Heart right ventricle (tissue), 16 donors: ENCODE measurements at regions not wholly inside any gene's neighbourhood (a gene's known extent, or its start where the extent isn't known, plus 50 kb on each side); places are given as distances from the start of the nearest gene placed in this dataset.

Source experiments
- ATAC-seq, 8 donors: fragments of 200-7000 bp; cut with Tn5 transposase; one replicate each; pipeline ENCODE4 v1.9.1; 2020; ENCODE audit warnings: mild to moderate bottlenecking in 8 of 8, moderate library complexity in 8 of 8, moderate number of reproducible peaks in 1 of 8
- DNase-seq, 2 donors: peaks; one replicate each; pipeline ENCODE4 v3.0.0-alpha.2; 2020
- H3K27ac ChIP-seq, 10 donors: fragments of 200-600 bp; sonication (generic) in 2 of 10; one replicate each; pipeline versions ENCODE4 v1.5.0 to v1.8.0; 2020 to 2022; ENCODE audit warnings: mild to moderate bottlenecking in 3 of 10
- H3K27me3 ChIP-seq, 7 donors: fragments of 200-600 bp; one replicate each; pipeline ENCODE4 v1.8.0; 2021 to 2022; ENCODE audit warnings: mild to moderate bottlenecking in 2 of 7
- H3K36me3 ChIP-seq, 9 donors: fragments of 200-600 bp; sonication (generic) in 1 of 9; one replicate each; pipeline versions ENCODE4 v1.5.0 to v1.8.0; 2020 to 2022; ENCODE audit warnings: mild to moderate bottlenecking in 2 of 9
- H3K4me1 ChIP-seq, 9 donors: fragments of 200-600 bp; sonication (generic) in 1 of 9; one replicate each; pipeline versions ENCODE4 v1.5.0 to v1.8.0; 2020 to 2022; ENCODE audit warnings: mild to moderate bottlenecking in 4 of 9
- H3K4me3 ChIP-seq, 10 donors: fragments of 200-600 bp; sonication (generic) in 2 of 10; one replicate each; pipeline versions ENCODE4 v1.5.0 to v1.8.0; 2020 to 2022; ENCODE audit warnings: mild to moderate bottlenecking in 7 of 10, moderate library complexity in 2 of 10
- H3K9me3 ChIP-seq, 11 donors: fragments of 200-600 bp in 10 of 11; sonication (generic) in 2 of 11; one replicate each; pipeline versions ENCODE4 v1.5.0 to v1.8.0; 2013 to 2022; ENCODE audit warnings: mild to moderate bottlenecking in 2 of 11, control low read depth in 1 of 11, moderate library complexity in 1 of 11
- WGBS, 2 donors: extraction: QIAGEN DNeasy Blood & Tissue Kit; methylation state at CpG; one replicate each; pipeline ENCODE4 v1.1.7; 2013; ENCODE audit warnings: inconsistent platforms in 1 of 2; 5-methylcytosine and 5-hydroxymethylcytosine counted together
- intact Hi-C, 10 donors: fragments of 100-400 bp; cut with DNase I; formaldehyde crosslinking; loops; one replicate each; pipeline versions ENCODE4 v1.11.1 to v1.14.2; 2022
- TF ChIP-seq, protein P1 (sequence below), 9 donors: fragments of 200-600 bp; sonication (generic) in 2 of 9; IDR thresholded peaks; one replicate each; pipeline versions ENCODE4 v1.5.0 to v1.8.0; 2021 to 2022; ENCODE audit warnings: antibody characterized with exemption in 9 of 9, mild to moderate bottlenecking in 5 of 9, moderate library complexity in 1 of 9
- donor health status: Arrhythmogenic right ventricular cardiomyopathy.
- donor health status: ischemic (EF 13 %, LVEDD 7.1; RV severe dilation, severe dysfunction).
- donor health status: healthy with polysubstance abuse.
- donor health status: DM: no; HTN: yes; CAD: no.
- donor health status: DM: no; HTN: no; CAD: no.
- donor health status: ischemic (EF 25% LVEDD 6.9; RV normal size, moderate dysfunction).
- donor health status: ischemic (EF 25% LVEDD 5.7; RV mildly dilated, moderate dysfunction).
- donor health status: healthy.
- donor health status: DM: yes; HTN: yes; CAD: no.
- donor health status: Ischemic cardiomyopathy.
- donor health status: ischemic (EF 35%, LVEDD 5.7; RV mildly dilated, moderate dysfunction).
- donor health status: nonischemic (EF 11% LVEDD 7.7; RV severe dilation, severe dysfunction).
- donor health status: DM: yes; HTN: yes; CAD: no.
- donor health status: PGD.
- donor health status: ischemic (EF 29% LVEDD 5.4; RV normal size, mild dysfunction).
- donor health status: nonischemic (EF 23%, LVEDD 6.1; RV moderate dilation, normal function).

- no peaks in the 10 kb centered on the region for H3K36me3 ChIP-seq
- H3K4me3 ChIP-seq = no peak overlapping the region
- DNase-seq = no peak
- no peaks in the 10 kb centered on the region for H3K27me3 ChIP-seq
- TF ChIP-seq, protein P1, sequence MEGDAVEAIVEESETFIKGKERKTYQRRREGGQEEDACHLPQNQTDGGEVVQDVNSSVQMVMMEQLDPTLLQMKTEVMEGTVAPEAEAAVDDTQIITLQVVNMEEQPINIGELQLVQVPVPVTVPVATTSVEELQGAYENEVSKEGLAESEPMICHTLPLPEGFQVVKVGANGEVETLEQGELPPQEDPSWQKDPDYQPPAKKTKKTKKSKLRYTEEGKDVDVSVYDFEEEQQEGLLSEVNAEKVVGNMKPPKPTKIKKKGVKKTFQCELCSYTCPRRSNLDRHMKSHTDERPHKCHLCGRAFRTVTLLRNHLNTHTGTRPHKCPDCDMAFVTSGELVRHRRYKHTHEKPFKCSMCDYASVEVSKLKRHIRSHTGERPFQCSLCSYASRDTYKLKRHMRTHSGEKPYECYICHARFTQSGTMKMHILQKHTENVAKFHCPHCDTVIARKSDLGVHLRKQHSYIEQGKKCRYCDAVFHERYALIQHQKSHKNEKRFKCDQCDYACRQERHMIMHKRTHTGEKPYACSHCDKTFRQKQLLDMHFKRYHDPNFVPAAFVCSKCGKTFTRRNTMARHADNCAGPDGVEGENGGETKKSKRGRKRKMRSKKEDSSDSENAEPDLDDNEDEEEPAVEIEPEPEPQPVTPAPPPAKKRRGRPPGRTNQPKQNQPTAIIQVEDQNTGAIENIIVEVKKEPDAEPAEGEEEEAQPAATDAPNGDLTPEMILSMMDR (IDR thresholded peaks at IDR 0.05) = no peak
- no peak overlapping the region for H3K27ac ChIP-seq
- WGBS, 2 donors = 36 to 41% methylated on average over 3 of the region's 3 CpGs
- H3K9me3 ChIP-seq = no peaks in the 10 kb centered on the region
- no peaks in the 10 kb centered on the region for H3K4me1 ChIP-seq
- intact Hi-C loops = no loop called here
- ATAC-seq = no peak
These were observed 526.6 kb upstream of the SEL1L start for GRCh38 chr14:82060219-82060618.

GRCh38 chr14:82067221-82067875 lies 533.7 kb upstream of the SEL1L start:
- Histone ChIP-seq H3K9me3 (peaks cover 0 to 7% (median 0%) of the 10 kb centered on the region in 11 donors), H3K27ac (no peak overlapping the region), H3K4me1 (no peaks in the 10 kb centered on the region), H3K4me3 (no peak overlapping the region), H3K36me3 (no peaks in the 10 kb centered on the region), H3K27me3 (no peaks in the 10 kb centered on the region)
- intact Hi-C loops = no loop called here
- ATAC-seq = no peak
- TF ChIP-seq, protein P1 (IDR thresholded peaks at IDR 0.05) = no peak
- WGBS, 2 donors = 36 to 47% methylated on average over 11 of the region's 11 CpGs
- DNase-seq = no peak

GRCh38 chr14:82070040-82070439 lies 536.4 kb upstream of the SEL1L start:
- no peak for DNase-seq
- TF ChIP-seq, protein P1 (IDR thresholded peaks at IDR 0.05) = no peak
- intact Hi-C loops = no loop called here
- no peaks in the 10 kb centered on the region for H3K27me3 ChIP-seq
- H3K27ac ChIP-seq = no peak overlapping the region
- no peak overlapping the region for H3K4me3 ChIP-seq
- peaks cover 0 to 7% (median 0%) of the 10 kb centered on the region in 11 donors for H3K9me3 ChIP-seq
- no peaks in the 10 kb centered on the region for H3K36me3 ChIP-seq
- 59 to 62% methylated on average over 3 of the region's 3 CpGs for WGBS, 2 donors
- ATAC-seq = no peak
- H3K4me1 ChIP-seq = no peaks in the 10 kb centered on the region

- intact Hi-C loops = no loop called here
- DNase-seq (no peak), ATAC-seq (no peak)
- Histone ChIP-seq H3K9me3 (peaks cover 0 to 4% (median 0%) of the 10 kb centered on the region in 11 donors), H3K36me3 (no peaks in the 10 kb centered on the region), H3K4me1 (no peaks in the 10 kb centered on the region), H3K27ac (no peak overlapping the region), H3K27me3 (no peaks in the 10 kb centered on the region), H3K4me3 (no peak overlapping the region)
- 28 to 38% methylated on average over 3 of the region's 3 CpGs for WGBS, 2 donors
- TF ChIP-seq, protein P1 (IDR thresholded peaks at IDR 0.05) = no peak
These were observed 537.1 kb upstream of the SEL1L start for GRCh38 chr14:82070753-82071152.
